OCI-LY1 (cell line): ENCODE measurements at regions not wholly inside any gene's neighbourhood (a gene's known extent, or its start where the extent isn't known, plus 50 kb on each side); places are given as distances from the start of the nearest gene placed in this dataset.

Source experiments
- H2AFZ ChIP-seq: fragments of 200-600 bp; sonication (generic), shearing (Covaris generic); 2 replicates; pipeline ENCODE4 v1.6.0; 2014; ENCODE audit warnings: antibody characterized with exemption, mild to moderate bottlenecking, low read length
- H3F3A ChIP-seq: fragments of 200-600 bp; sonication (generic), shearing (Covaris generic); 2 replicates; pipeline ENCODE4 v1.6.0; 2014; ENCODE audit warnings: mild to moderate bottlenecking, antibody characterized with exemption, low read length, moderate library complexity; ENCODE audit not compliant: insufficient read depth
- H3K27ac ChIP-seq: fragments of 200-600 bp; sonication (generic); 2 replicates; pipeline ENCODE4 v1.5.1; 2014; ENCODE audit warnings: low read length, mixed run types, mild to moderate bottlenecking, low read depth; ENCODE audit not compliant: poor library complexity, severe bottlenecking
- H3K27me3 ChIP-seq: fragments of 200-600 bp; sonication (generic); 2 replicates; pipeline ENCODE4 v1.6.0; 2014; ENCODE audit warnings: antibody characterized with exemption, mild to moderate bottlenecking, low read length, moderate library complexity; ENCODE audit not compliant: insufficient read depth
- H3K36me3 ChIP-seq: fragments of 200-600 bp; sonication (generic); 2 replicates; pipeline ENCODE4 v1.6.1; 2014; ENCODE audit warnings: mild to moderate bottlenecking, antibody characterized with exemption, low read length, moderate library complexity, mixed read lengths; ENCODE audit not compliant: insufficient read depth
- H3K4me1 ChIP-seq: fragments of 200-600 bp; sonication (generic); 2 replicates; pipeline ENCODE4 v1.5.1; 2014; ENCODE audit warnings: mild to moderate bottlenecking, low read length, moderate library complexity; ENCODE audit not compliant: insufficient read depth, severe bottlenecking
- H3K4me2 ChIP-seq: fragments of 200-600 bp; sonication (generic), shearing (Covaris generic); 2 replicates; pipeline ENCODE4 v1.6.1; 2014; ENCODE audit warnings: low read length
- H3K4me3 ChIP-seq: fragments of 200-600 bp; sonication (generic); 2 replicates; pipeline ENCODE4 v1.5.1; 2014; ENCODE audit warnings: low read length, low read depth, mild to moderate bottlenecking, mixed read lengths; ENCODE audit not compliant: poor library complexity, severe bottlenecking
- H3K79me2 ChIP-seq: fragments of 200-600 bp; shearing (Covaris generic); 2 replicates; pipeline ENCODE4 v1.6.1; 2016; ENCODE audit warnings: mixed run types, low read length, mixed read lengths; ENCODE audit not compliant: insufficient read depth
- H3K9ac ChIP-seq: fragments of 200-600 bp; sonication (generic), shearing (Covaris generic); 2 replicates; pipeline ENCODE4 v1.6.1; 2014; ENCODE audit warnings: mild to moderate bottlenecking, low read length, mixed read lengths
- H3K9me2 ChIP-seq: fragments of 200-600 bp; sonication (generic), shearing (Covaris generic); 2 replicates; pipeline ENCODE4 v1.6.1; 2014; ENCODE audit warnings: low read depth, mild to moderate bottlenecking, low read length, mixed read lengths
- H3K9me3 ChIP-seq: fragments of 200-600 bp; shearing (Covaris generic); 2 replicates; pipeline ENCODE4 v1.6.1; 2014; ENCODE audit warnings: low read length, mixed read lengths
- H4K20me1 ChIP-seq: fragments of 200-600 bp; sonication (generic), shearing (Covaris generic); 2 replicates; pipeline ENCODE4 v1.6.0; 2016; ENCODE audit warnings: mild to moderate bottlenecking, low read length; ENCODE audit not compliant: insufficient read depth
- EZH2 ChIP-seq: fragments of 200-600 bp; sonication (generic), shearing (Covaris generic); IDR thresholded peaks from 2 replicates; pipeline ENCODE4 v1.8.0; 2017; ENCODE audit warnings: borderline replicate concordance, mixed run types, mild to moderate bottlenecking, antibody characterized with exemption, low read length, moderate library complexity, mixed read lengths
- TF ChIP-seq, protein P1 (sequence below): fragments of 200-600 bp; sonication (generic), shearing (Covaris generic); IDR thresholded peaks from 2 replicates; pipeline ENCODE4 v1.5.1; 2017; ENCODE audit warnings: mild to moderate bottlenecking, antibody characterized with exemption, low read length, moderate library complexity, mixed read lengths

- Histone ChIP-seq H3K27me3 (no peaks in the 10 kb centered on the region), H3K27ac (no peak overlapping the region), H3F3A (no peaks in the 10 kb centered on the region), H3K36me3 (no peaks in the 10 kb centered on the region), H2AFZ (no peak overlapping the region), H3K79me2 (no peaks in the 10 kb centered on the region), H3K9ac (no peak overlapping the region), H4K20me1 (no peaks in the 10 kb centered on the region), H3K4me3 (no peak overlapping the region), H3K9me2 (no peaks in the 10 kb centered on the region), H3K4me2 (no peak overlapping the region), H3K9me3 (no peaks in the 10 kb centered on the region), H3K4me1 (no peaks in the 10 kb centered on the region)
- TF ChIP-seq, protein P1, sequence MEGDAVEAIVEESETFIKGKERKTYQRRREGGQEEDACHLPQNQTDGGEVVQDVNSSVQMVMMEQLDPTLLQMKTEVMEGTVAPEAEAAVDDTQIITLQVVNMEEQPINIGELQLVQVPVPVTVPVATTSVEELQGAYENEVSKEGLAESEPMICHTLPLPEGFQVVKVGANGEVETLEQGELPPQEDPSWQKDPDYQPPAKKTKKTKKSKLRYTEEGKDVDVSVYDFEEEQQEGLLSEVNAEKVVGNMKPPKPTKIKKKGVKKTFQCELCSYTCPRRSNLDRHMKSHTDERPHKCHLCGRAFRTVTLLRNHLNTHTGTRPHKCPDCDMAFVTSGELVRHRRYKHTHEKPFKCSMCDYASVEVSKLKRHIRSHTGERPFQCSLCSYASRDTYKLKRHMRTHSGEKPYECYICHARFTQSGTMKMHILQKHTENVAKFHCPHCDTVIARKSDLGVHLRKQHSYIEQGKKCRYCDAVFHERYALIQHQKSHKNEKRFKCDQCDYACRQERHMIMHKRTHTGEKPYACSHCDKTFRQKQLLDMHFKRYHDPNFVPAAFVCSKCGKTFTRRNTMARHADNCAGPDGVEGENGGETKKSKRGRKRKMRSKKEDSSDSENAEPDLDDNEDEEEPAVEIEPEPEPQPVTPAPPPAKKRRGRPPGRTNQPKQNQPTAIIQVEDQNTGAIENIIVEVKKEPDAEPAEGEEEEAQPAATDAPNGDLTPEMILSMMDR = no peak
- no peak for TF ChIP-seq EZH2
These were observed 474.2 kb downstream of the DSC3 start for GRCh38 chr18:30568333-30568732.

DNA sequence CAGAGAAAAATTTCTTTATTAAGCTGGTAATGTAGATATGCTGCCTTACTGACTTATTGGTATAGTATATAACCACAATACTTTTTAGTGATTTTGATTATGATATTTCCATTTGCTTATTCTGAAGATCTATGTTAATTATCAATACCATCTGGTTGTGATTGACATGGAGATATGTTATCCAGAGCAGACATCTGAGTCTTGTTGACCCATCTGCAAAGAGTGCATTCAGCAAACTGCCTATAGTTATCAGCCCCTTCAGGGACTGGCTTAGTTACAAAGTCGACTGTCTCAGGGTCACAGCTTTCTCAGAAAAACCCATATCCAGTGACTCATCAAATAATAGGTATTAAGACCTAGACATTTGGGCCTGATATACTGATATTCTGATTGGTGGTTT is 475.7 kb downstream of the DSC3 start:
- H3K36me3 ChIP-seq = no peaks in the 10 kb centered on the region
- H3K9ac ChIP-seq = no peak overlapping the region
- no peaks in the 10 kb centered on the region for H3K4me1 ChIP-seq

GRCh38 chr18:30562231-30562630 is 480.3 kb downstream of the DSC3 start:
- H3K4me2 ChIP-seq = no peak overlapping the region
- H3K9me3 ChIP-seq = no peaks in the 10 kb centered on the region
- H3K27me3 ChIP-seq = no peaks in the 10 kb centered on the region
- H3K9ac ChIP-seq = no peak overlapping the region
- H3F3A ChIP-seq = no peaks in the 10 kb centered on the region
- H3K4me1 ChIP-seq = no peaks in the 10 kb centered on the region
- no peaks in the 10 kb centered on the region for H3K79me2 ChIP-seq
- no peaks in the 10 kb centered on the region for H4K20me1 ChIP-seq
- H3K27ac ChIP-seq = no peak overlapping the region
- no peaks in the 10 kb centered on the region for H3K36me3 ChIP-seq
- no peaks in the 10 kb centered on the region for H3K9me2 ChIP-seq
- no peak overlapping the region for H2AFZ ChIP-seq
- no peak overlapping the region for H3K4me3 ChIP-seq
- TF ChIP-seq, protein P1 = no peak
- no peak for TF ChIP-seq EZH2

More for the DNA sequence above, 475.7 kb downstream of the DSC3 start:
- Histone ChIP-seq H3F3A (no peaks in the 10 kb centered on the region), H3K9me3 (no peaks in the 10 kb centered on the region), H3K4me2 (no peak overlapping the region), H3K27ac (no peak overlapping the region), H4K20me1 (no peaks in the 10 kb centered on the region), H3K4me3 (no peak overlapping the region), H3K79me2 (no peaks in the 10 kb centered on the region), H2AFZ (no peak overlapping the region), H3K9me2 (no peaks in the 10 kb centered on the region), H3K27me3 (no peaks in the 10 kb centered on the region)
- TF ChIP-seq EZH2 = no peak
- TF ChIP-seq, protein P1 = no peak
